ENCODE measurements at regions not wholly inside any gene's neighbourhood (a gene's known extent, or its start where the extent isn't known, plus 50 kb on each side); places are given as distances from the start of the nearest gene placed in this dataset.

GRCh38 chr10:42976351-42977031, 100.4 kb upstream of the RET start:
- ChIA-PET POLR2A (no interaction called here), CTCF (no interaction called here), SMC1A (ENCODE audit: uncharacterized antibody, unreplicated experiment) (no interaction called here), RAD21 (ENCODE audit: unreplicated experiment) (no interaction called here)
- H3K9me3 ChIP-seq (replicated peaks; ENCODE audit: control insufficient read depth, insufficient read depth, low read length), result no peaks in the 10 kb centered on the region
- intact Hi-C loops (cut with micrococcal nuclease; ENCODE audit: unreplicated experiment), result no loop called here
- H3K4me2 ChIP-seq (ENCODE audit: control insufficient read depth, insufficient read depth), result no peak overlapping the region
- H3K27ac ChIP-seq (ENCODE audit: control insufficient read depth, insufficient read depth), result no peak overlapping the region
- no peaks in the 10 kb centered on the region for H3K79me2 ChIP-seq (ENCODE audit: control insufficient read depth, insufficient read depth, low read length)
- no peaks in the 10 kb centered on the region for H4K20me1 ChIP-seq (ENCODE audit: control insufficient read depth, insufficient read depth)
- in situ Hi-C loops (cut with MboI), result no loop called here
- no peaks in the 10 kb centered on the region for H3K4me1 ChIP-seq (ENCODE audit: control insufficient read depth, insufficient read depth, low read length)
- WGBS (ENCODE audit: insufficient coverage, insufficient replicate concordance, low lambda C conversion rate, missing lambda C conversion rate), result 25% methylated on average over 7 of the region's 7 CpGs
- no peak for ATAC-seq
- no peak overlapping the region for H3K4me3 ChIP-seq
- no peak for FAIRE-seq
- DNase-seq (ENCODE audit: low read depth, low spot score), result no peak
- TF ChIP-seq PAX5 (IDR thresholded peaks at IDR 0.05; ENCODE audit: borderline replicate concordance, low read depth, low read length) (no peak), RELA (IDR thresholded peaks at IDR 0.05; ENCODE audit: borderline replicate concordance, partially characterized antibody) (no peak), ESRRA (IDR thresholded peaks at IDR 0.05; ENCODE audit: low read length) (no peak), IKZF1 (conservative IDR thresholded peaks at IDR 0.05) (no peak), TBL1XR1 (IDR thresholded peaks at IDR 0.05; ENCODE audit: low read depth, low read length) (no peak), REST (IDR thresholded peaks at IDR 0.05; ENCODE audit: low read depth, low read length) (no peak), YY1 (IDR thresholded peaks at IDR 0.05; ENCODE audit: low read depth, low read length) (no peak), FOXK2 (IDR thresholded peaks at IDR 0.05) (no peak), LARP7 (IDR thresholded peaks at IDR 0.05) (no peak), SUPT20H (IDR thresholded peaks at IDR 0.05; ENCODE audit: borderline replicate concordance, control insufficient read depth, low read depth, low read length) (no peak), CBFB (IDR thresholded peaks at IDR 0.05; ENCODE audit: low read depth) (no peak), ASH2L (IDR thresholded peaks at IDR 0.05; ENCODE audit: borderline replicate concordance, low read depth) (no peak), ZZZ3 (IDR thresholded peaks at IDR 0.05; ENCODE audit: control insufficient read depth, insufficient read length, low read depth) (no peak)
- TF ChIP-seq, protein P1, sequence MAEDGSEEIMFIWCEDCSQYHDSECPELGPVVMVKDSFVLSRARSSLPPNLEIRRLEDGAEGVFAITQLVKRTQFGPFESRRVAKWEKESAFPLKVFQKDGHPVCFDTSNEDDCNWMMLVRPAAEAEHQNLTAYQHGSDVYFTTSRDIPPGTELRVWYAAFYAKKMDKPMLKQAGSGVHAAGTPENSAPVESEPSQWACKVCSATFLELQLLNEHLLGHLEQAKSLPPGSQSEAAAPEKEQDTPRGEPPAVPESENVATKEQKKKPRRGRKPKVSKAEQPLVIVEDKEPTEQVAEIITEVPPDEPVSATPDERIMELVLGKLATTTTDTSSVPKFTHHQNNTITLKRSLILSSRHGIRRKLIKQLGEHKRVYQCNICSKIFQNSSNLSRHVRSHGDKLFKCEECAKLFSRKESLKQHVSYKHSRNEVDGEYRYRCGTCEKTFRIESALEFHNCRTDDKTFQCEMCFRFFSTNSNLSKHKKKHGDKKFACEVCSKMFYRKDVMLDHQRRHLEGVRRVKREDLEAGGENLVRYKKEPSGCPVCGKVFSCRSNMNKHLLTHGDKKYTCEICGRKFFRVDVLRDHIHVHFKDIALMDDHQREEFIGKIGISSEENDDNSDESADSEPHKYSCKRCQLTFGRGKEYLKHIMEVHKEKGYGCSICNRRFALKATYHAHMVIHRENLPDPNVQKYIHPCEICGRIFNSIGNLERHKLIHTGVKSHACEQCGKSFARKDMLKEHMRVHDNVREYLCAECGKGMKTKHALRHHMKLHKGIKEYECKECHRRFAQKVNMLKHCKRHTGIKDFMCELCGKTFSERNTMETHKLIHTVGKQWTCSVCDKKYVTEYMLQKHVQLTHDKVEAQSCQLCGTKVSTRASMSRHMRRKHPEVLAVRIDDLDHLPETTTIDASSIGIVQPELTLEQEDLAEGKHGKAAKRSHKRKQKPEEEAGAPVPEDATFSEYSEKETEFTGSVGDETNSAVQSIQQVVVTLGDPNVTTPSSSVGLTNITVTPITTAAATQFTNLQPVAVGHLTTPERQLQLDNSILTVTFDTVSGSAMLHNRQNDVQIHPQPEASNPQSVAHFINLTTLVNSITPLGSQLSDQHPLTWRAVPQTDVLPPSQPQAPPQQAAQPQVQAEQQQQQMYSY (CRISPR knock-in tag; IDR thresholded peaks at IDR 0.05), result no peak
- BruUV-seq (replicated peaks), result no TSS peak
- H3K27me3 ChIP-seq (replicated peaks in 1 of 2; ENCODE audit: control insufficient read depth in 2 of 2, insufficient read depth in 2 of 2, low read length in 1 of 2), result no peaks in the 10 kb centered on the region; a peak in 1 of 4 replicates
- no peak overlapping the region for H3K9ac ChIP-seq (ENCODE audit: control insufficient read depth, insufficient read depth, low read length)
- H3K36me3 ChIP-seq (ENCODE audit: control insufficient read depth in 2 of 2, insufficient read depth in 2 of 2, low read length in 1 of 2), result no peaks in the 10 kb centered on the region
- no peak overlapping the region for H2AFZ ChIP-seq (ENCODE audit: control insufficient read depth, low read depth, low read length)

All from GM12878 (cell line).